ENCODE measurements at regions not wholly inside any gene's neighbourhood (a gene's known extent, or its start where the extent isn't known, plus 50 kb on each side); places are given as distances from the start of the nearest gene placed in this dataset.

DNA sequence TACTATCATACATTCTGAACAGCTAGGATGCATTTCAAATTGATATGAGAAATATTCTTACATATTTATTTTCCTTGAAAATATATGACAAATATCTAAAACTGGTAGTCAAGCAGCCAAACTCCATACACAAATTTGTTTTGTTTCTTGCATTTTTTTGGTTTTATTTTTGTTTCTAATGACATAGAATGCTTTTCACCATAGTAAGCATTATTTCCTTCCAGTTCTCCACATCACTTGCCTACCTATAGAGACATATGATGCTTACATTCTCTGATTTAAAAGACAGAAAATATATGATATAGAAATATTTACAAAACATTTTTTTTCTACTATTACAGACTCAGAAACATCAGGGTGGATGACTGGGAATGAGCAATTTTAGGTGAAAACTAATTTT lies 726.4 kb upstream of the ADGRL4 start:
- Histone ChIP-seq H4K20me1 (ENCODE audit: insufficient read depth, low read depth, low read length) (no peaks in the 10 kb centered on the region), H3K79me2 (ENCODE audit: low read length) (no peaks in the 10 kb centered on the region), H3K4me2 (ENCODE audit: low read depth, low read length, poor library complexity, severe bottlenecking) (no peak overlapping the region), H3K27ac (ENCODE audit: low read length) (no peak overlapping the region), H3K36me3 (ENCODE audit: insufficient read depth, low read length) (no peaks in the 10 kb centered on the region), H3K9me2 (replicated peaks; ENCODE audit: insufficient read depth, low read length) (no peaks in the 10 kb centered on the region), H2AFZ (ENCODE audit: low read length) (no peak overlapping the region), H3K4me1 (ENCODE audit: low read length) (no peaks in the 10 kb centered on the region), H3K27me3 (ENCODE audit: low read length) (no peaks in the 10 kb centered on the region), H3K9ac (ENCODE audit: low read length) (no peak overlapping the region), H3K4me3 (ENCODE audit: low read length) (no peak overlapping the region), H3K9me3 (ENCODE audit: low read length) (peaks cover 35% of the 10 kb centered on the region)
- DNase-seq, result no peak

DNA sequence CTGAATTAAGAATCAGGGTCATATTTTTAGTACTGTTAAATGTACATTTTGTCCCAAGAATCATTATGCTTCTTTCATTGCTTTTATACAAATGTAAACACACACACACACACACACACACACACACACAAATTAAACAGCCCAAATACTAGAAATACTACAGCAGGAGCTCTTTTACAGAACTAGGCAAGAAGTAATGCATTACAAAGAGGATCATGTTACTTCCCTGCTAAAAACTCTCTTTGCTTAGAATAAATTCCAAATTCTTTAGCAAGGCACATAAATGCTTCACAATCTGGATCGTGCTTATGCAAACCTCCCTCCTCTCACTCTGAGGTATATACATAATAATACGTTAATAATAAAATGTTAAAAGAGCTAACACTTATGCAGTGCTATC lies 720.4 kb upstream of the ADGRL4 start:
- no peak overlapping the region for H3K4me3 ChIP-seq (ENCODE audit: low read length)
- H4K20me1 ChIP-seq (ENCODE audit: insufficient read depth, low read depth, low read length), result no peaks in the 10 kb centered on the region
- H3K9ac ChIP-seq (ENCODE audit: low read length), result no peak overlapping the region
- no peak overlapping the region for H3K4me2 ChIP-seq (ENCODE audit: low read depth, low read length, poor library complexity, severe bottlenecking)
- no peak overlapping the region for H3K27ac ChIP-seq (ENCODE audit: low read length)
- no peak for DNase-seq
- H3K79me2 ChIP-seq (ENCODE audit: low read length), result no peaks in the 10 kb centered on the region
- H3K9me3 ChIP-seq (ENCODE audit: low read length), result peaks cover 22% of the 10 kb centered on the region
- no peaks in the 10 kb centered on the region for H3K36me3 ChIP-seq (ENCODE audit: insufficient read depth, low read length)
- H3K9me2 ChIP-seq (replicated peaks; ENCODE audit: insufficient read depth, low read length), result no peaks in the 10 kb centered on the region
- no peaks in the 10 kb centered on the region for H3K27me3 ChIP-seq (ENCODE audit: low read length)
- H2AFZ ChIP-seq (ENCODE audit: low read length), result no peak overlapping the region
- no peaks in the 10 kb centered on the region for H3K4me1 ChIP-seq (ENCODE audit: low read length)

DNA sequence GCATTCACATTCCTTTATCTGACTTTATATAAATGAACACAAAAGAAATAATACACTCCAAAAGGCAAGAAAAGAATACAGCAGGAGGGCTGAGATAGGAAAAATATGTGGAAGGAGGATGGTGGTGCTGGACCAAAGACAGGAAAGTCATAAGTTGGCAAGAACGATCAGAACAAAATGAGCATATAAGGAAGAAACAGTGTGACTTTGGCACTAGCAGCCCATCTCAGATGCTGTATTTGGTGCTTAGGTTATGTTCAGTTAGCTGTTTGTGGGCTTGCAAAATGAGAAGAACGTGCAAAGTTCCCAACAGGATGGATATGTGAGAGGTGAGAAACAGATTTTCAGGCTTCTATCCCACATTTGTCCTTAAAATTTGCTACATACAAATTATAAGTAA lies 719.8 kb upstream of the ADGRL4 start:
- Histone ChIP-seq H3K9ac (ENCODE audit: low read length) (no peak overlapping the region), H4K20me1 (ENCODE audit: insufficient read depth, low read depth, low read length) (no peaks in the 10 kb centered on the region), H3K27me3 (ENCODE audit: low read length) (no peaks in the 10 kb centered on the region), H3K4me1 (ENCODE audit: low read length) (no peaks in the 10 kb centered on the region), H2AFZ (ENCODE audit: low read length) (no peak overlapping the region), H3K4me2 (ENCODE audit: low read depth, low read length, poor library complexity, severe bottlenecking) (no peak overlapping the region), H3K27ac (ENCODE audit: low read length) (no peak overlapping the region), H3K9me3 (ENCODE audit: low read length) (peaks cover 22% of the 10 kb centered on the region), H3K9me2 (replicated peaks; ENCODE audit: insufficient read depth, low read length) (no peaks in the 10 kb centered on the region), H3K36me3 (ENCODE audit: insufficient read depth, low read length) (no peaks in the 10 kb centered on the region), H3K4me3 (ENCODE audit: low read length) (no peak overlapping the region), H3K79me2 (ENCODE audit: low read length) (no peaks in the 10 kb centered on the region)
- no peak for DNase-seq

GRCh38 chr1:79716447-79716846 lies 709.9 kb upstream of the ADGRL4 start:
- Histone ChIP-seq H3K4me2 (ENCODE audit: low read depth, low read length, poor library complexity, severe bottlenecking) (no peak overlapping the region), H2AFZ (ENCODE audit: low read length) (no peak overlapping the region), H3K4me3 (ENCODE audit: low read length) (no peak overlapping the region), H3K27me3 (ENCODE audit: low read length) (no peaks in the 10 kb centered on the region), H3K36me3 (ENCODE audit: insufficient read depth, low read length) (no peaks in the 10 kb centered on the region), H3K27ac (ENCODE audit: low read length) (no peak overlapping the region), H3K9ac (ENCODE audit: low read length) (no peak overlapping the region), H3K79me2 (ENCODE audit: low read length) (no peaks in the 10 kb centered on the region), H3K4me1 (ENCODE audit: low read length) (no peaks in the 10 kb centered on the region), H3K9me3 (ENCODE audit: low read length) (peaks cover 37% of the 10 kb centered on the region), H3K9me2 (replicated peaks; ENCODE audit: insufficient read depth, low read length) (no peaks in the 10 kb centered on the region), H4K20me1 (ENCODE audit: insufficient read depth, low read depth, low read length) (no peaks in the 10 kb centered on the region)
- no peak for DNase-seq

- Histone ChIP-seq H3K4me2 (ENCODE audit: low read depth, low read length, poor library complexity, severe bottlenecking) (no peak overlapping the region), H4K20me1 (ENCODE audit: insufficient read depth, low read depth, low read length) (no peaks in the 10 kb centered on the region), H2AFZ (ENCODE audit: low read length) (no peak overlapping the region), H3K9me2 (replicated peaks; ENCODE audit: insufficient read depth, low read length) (no peaks in the 10 kb centered on the region), H3K4me3 (ENCODE audit: low read length) (no peak overlapping the region), H3K4me1 (ENCODE audit: low read length) (no peaks in the 10 kb centered on the region), H3K9me3 (ENCODE audit: low read length) (peaks cover 38% of the 10 kb centered on the region), H3K27me3 (ENCODE audit: low read length) (no peaks in the 10 kb centered on the region), H3K27ac (ENCODE audit: low read length) (no peak overlapping the region), H3K79me2 (ENCODE audit: low read length) (no peaks in the 10 kb centered on the region), H3K36me3 (ENCODE audit: insufficient read depth, low read length) (no peaks in the 10 kb centered on the region), H3K9ac (ENCODE audit: low read length) (no peak overlapping the region)
- no peak for DNase-seq
Measured at GRCh38 chr1:79714664-79715063, 708.1 kb upstream of the ADGRL4 start.

GRCh38 chr1:79711001-79711431 lies 704.5 kb upstream of the ADGRL4 start:
- H3K36me3 ChIP-seq (ENCODE audit: insufficient read depth, low read length), result no peaks in the 10 kb centered on the region
- no peak overlapping the region for H3K4me2 ChIP-seq (ENCODE audit: low read depth, low read length, poor library complexity, severe bottlenecking)
- H3K9me2 ChIP-seq (replicated peaks; ENCODE audit: insufficient read depth, low read length), result no peaks in the 10 kb centered on the region
- H3K27ac ChIP-seq (ENCODE audit: low read length), result no peak overlapping the region
- no peak overlapping the region for H3K9ac ChIP-seq (ENCODE audit: low read length)
- DNase-seq, result no peak
- H3K4me1 ChIP-seq (ENCODE audit: low read length), result no peaks in the 10 kb centered on the region
- no peaks in the 10 kb centered on the region for H3K79me2 ChIP-seq (ENCODE audit: low read length)
- no peak overlapping the region for H2AFZ ChIP-seq (ENCODE audit: low read length)
- H3K9me3 ChIP-seq (ENCODE audit: low read length), result peaks cover 36% of the 10 kb centered on the region
- no peaks in the 10 kb centered on the region for H4K20me1 ChIP-seq (ENCODE audit: insufficient read depth, low read depth, low read length)
- H3K4me3 ChIP-seq (ENCODE audit: low read length), result no peak overlapping the region
- H3K27me3 ChIP-seq (ENCODE audit: low read length), result no peaks in the 10 kb centered on the region

- H4K20me1 ChIP-seq (ENCODE audit: insufficient read depth, low read depth, low read length), result no peaks in the 10 kb centered on the region
- H2AFZ ChIP-seq (ENCODE audit: low read length), result no peak overlapping the region
- H3K4me3 ChIP-seq (ENCODE audit: low read length), result no peak overlapping the region
- no peaks in the 10 kb centered on the region for H3K4me1 ChIP-seq (ENCODE audit: low read length)
- no peak for DNase-seq
- H3K9me2 ChIP-seq (replicated peaks; ENCODE audit: insufficient read depth, low read length), result no peaks in the 10 kb centered on the region
- no peaks in the 10 kb centered on the region for H3K36me3 ChIP-seq (ENCODE audit: insufficient read depth, low read length)
- no peaks in the 10 kb centered on the region for H3K79me2 ChIP-seq (ENCODE audit: low read length)
- no peak overlapping the region for H3K4me2 ChIP-seq (ENCODE audit: low read depth, low read length, poor library complexity, severe bottlenecking)
- H3K9me3 ChIP-seq (ENCODE audit: low read length), result peaks cover 34% of the 10 kb centered on the region
- no peaks in the 10 kb centered on the region for H3K27me3 ChIP-seq (ENCODE audit: low read length)
- no peak overlapping the region for H3K9ac ChIP-seq (ENCODE audit: low read length)
- no peak overlapping the region for H3K27ac ChIP-seq (ENCODE audit: low read length)
Measured at GRCh38 chr1:79708646-79709265, 702.2 kb upstream of the ADGRL4 start.

DNA sequence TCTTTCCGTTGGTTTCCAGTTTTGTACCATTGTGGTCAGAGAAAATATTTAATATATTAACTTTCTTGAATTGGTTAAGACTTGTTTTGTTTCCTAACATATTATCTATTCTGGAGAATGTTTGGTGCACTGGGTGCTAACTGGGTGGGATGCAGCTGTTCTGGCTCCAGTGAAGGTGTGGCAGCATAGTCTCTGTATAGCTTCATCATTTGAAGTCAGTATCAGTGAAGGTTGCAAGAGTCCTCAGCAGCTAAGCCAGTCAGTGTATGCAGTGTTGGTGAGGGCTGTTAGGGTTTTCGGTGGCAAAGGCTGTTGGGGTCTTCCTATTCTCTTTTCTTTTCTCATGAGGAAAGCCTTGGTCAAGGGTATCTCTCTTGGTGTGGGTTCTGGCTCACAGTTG lies 698.7 kb upstream of the ADGRL4 start:
- DNase-seq, result no peak
- Histone ChIP-seq H3K4me3 (ENCODE audit: low read length) (no peak overlapping the region), H3K27ac (ENCODE audit: low read length) (no peak overlapping the region), H3K27me3 (ENCODE audit: low read length) (no peaks in the 10 kb centered on the region), H3K36me3 (ENCODE audit: insufficient read depth, low read length) (no peaks in the 10 kb centered on the region), H3K9me3 (ENCODE audit: low read length) (peaks cover 22% of the 10 kb centered on the region), H3K9ac (ENCODE audit: low read length) (no peak overlapping the region), H4K20me1 (ENCODE audit: insufficient read depth, low read depth, low read length) (no peaks in the 10 kb centered on the region), H3K9me2 (replicated peaks; ENCODE audit: insufficient read depth, low read length) (no peaks in the 10 kb centered on the region), H3K4me1 (ENCODE audit: low read length) (no peaks in the 10 kb centered on the region), H2AFZ (ENCODE audit: low read length) (no peak overlapping the region), H3K79me2 (ENCODE audit: low read length) (no peaks in the 10 kb centered on the region), H3K4me2 (ENCODE audit: low read depth, low read length, poor library complexity, severe bottlenecking) (no peak overlapping the region)

DNA sequence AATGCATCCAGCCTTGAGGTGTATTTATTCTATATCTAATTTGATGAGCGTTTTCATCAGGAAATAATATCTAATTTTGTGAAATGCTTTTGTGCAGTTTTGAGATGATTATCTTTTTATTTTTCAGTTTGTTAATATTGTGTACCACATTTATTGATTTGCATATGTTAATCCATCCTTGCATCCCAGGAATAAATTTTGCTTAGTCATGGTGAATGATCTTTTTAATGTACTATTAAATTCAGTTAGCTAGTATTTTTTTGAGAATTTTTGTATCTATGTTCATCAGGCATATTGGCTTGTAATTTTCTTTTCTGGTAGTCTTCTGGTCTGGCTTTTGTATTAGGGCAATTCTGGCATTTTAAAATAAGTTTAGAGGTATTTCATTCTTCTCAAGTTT lies 697.5 kb upstream of the ADGRL4 start:
- H3K9ac ChIP-seq (ENCODE audit: low read length), result no peak overlapping the region

More for the DNA sequence above, 697.5 kb upstream of the ADGRL4 start:
- DNase-seq, result no peak
- Histone ChIP-seq H2AFZ (ENCODE audit: low read length) (0 out of 2 replicates have a peak overlapping the region, but pooled peaks have one; percentile 9), H3K9me2 (replicated peaks; ENCODE audit: insufficient read depth, low read length) (no peaks in the 10 kb centered on the region), H3K4me3 (ENCODE audit: low read length) (no peak overlapping the region), H3K36me3 (ENCODE audit: insufficient read depth, low read length) (no peaks in the 10 kb centered on the region), H3K27ac (ENCODE audit: low read length) (no peak overlapping the region), H3K79me2 (ENCODE audit: low read length) (no peaks in the 10 kb centered on the region), H3K4me2 (ENCODE audit: low read depth, low read length, poor library complexity, severe bottlenecking) (no peak overlapping the region), H3K4me1 (ENCODE audit: low read length) (no peaks in the 10 kb centered on the region), H4K20me1 (ENCODE audit: insufficient read depth, low read depth, low read length) (no peaks in the 10 kb centered on the region), H3K27me3 (ENCODE audit: low read length) (no peaks in the 10 kb centered on the region), H3K9me3 (ENCODE audit: low read length) (peaks cover 22% of the 10 kb centered on the region)
